Esophagus muscularis mucosa (tissue), 3 donors: ENCODE measurements at regions not wholly inside any gene's neighbourhood (a gene's known extent, or its start where the extent isn't known, plus 50 kb on each side); places are given as distances from the start of the nearest gene placed in this dataset.

Experiments
- POLR2A ChIP-seq: fragments of 450-650 bp; IDR thresholded peaks from one replicate; pipeline ENCODE4 v1.6.1; 2017; ENCODE audit warnings: antibody characterized with exemption, moderate library complexity, mild to moderate bottlenecking, low read depth
- POLR2AphosphoS5 ChIP-seq, 2 donors: sonication (generic); formaldehyde crosslinking; IDR thresholded peaks; one replicate each; pipeline ENCODE4 v1.6.1; 2017; ENCODE audit warnings: antibody characterized with exemption in 2 of 2
- TF ChIP-seq, protein P1 (sequence below), 3 experiments: fragments of 200-600 bp in 2 of 3; fragments of 450-650 bp in 1 of 3; sonication (generic) in 2 of 3; IDR thresholded peaks; one replicate each; pipeline ENCODE4 v1.5.1; 2017 to 2019; ENCODE audit warnings: antibody characterized with exemption in 3 of 3, mild to moderate bottlenecking in 2 of 3, moderate library complexity in 1 of 3

- TF ChIP-seq, protein P1, sequence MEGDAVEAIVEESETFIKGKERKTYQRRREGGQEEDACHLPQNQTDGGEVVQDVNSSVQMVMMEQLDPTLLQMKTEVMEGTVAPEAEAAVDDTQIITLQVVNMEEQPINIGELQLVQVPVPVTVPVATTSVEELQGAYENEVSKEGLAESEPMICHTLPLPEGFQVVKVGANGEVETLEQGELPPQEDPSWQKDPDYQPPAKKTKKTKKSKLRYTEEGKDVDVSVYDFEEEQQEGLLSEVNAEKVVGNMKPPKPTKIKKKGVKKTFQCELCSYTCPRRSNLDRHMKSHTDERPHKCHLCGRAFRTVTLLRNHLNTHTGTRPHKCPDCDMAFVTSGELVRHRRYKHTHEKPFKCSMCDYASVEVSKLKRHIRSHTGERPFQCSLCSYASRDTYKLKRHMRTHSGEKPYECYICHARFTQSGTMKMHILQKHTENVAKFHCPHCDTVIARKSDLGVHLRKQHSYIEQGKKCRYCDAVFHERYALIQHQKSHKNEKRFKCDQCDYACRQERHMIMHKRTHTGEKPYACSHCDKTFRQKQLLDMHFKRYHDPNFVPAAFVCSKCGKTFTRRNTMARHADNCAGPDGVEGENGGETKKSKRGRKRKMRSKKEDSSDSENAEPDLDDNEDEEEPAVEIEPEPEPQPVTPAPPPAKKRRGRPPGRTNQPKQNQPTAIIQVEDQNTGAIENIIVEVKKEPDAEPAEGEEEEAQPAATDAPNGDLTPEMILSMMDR (IDR thresholded peaks at IDR 0.05): no peak
- TF ChIP-seq POLR2A (no peak), POLR2AphosphoS5 (IDR thresholded peaks at IDR 0.05) (no peak)
Observed at GRCh38 chr4:43716721-43717395, 731.8 kb downstream of the KCTD8 start.
